Bone marrow (tissue), 2 donors: ENCODE measurements at regions not wholly inside any gene's neighbourhood (a gene's known extent, or its start where the extent isn't known, plus 50 kb on each side); places are given as distances from the start of the nearest gene placed in this dataset.
"Not testable (repeated sequence)": the region's sequence is repeated elsewhere in the genome, so short reads cannot be mapped to it uniquely, and the experiment has no call there.

Source experiments
- DNase-seq, 2 donors: peaks; one replicate each; lab custom pipeline; 2025; lab: John Stamatoyannopoulos, UW

DNA sequence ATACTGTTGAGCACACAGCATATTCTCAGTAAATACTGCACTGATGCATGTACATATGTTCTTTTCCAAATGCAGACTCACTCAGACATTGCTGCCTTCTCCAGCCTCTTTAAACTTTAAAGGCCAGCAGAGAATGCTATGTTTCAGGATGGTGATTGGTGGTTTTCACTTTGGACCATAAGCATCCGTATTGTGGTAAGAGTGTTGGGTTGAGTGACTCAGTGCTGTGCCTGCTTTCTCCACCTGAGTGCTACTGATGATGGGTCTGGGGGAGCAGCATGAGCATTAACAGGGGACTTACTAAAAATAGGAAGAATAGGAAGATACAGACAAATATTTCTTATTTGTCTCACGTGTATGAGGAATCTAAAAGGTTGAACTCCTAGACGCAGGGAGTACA is 56.3 kb upstream of the ZNF92 start:
- DNase-seq = no peak

DNA sequence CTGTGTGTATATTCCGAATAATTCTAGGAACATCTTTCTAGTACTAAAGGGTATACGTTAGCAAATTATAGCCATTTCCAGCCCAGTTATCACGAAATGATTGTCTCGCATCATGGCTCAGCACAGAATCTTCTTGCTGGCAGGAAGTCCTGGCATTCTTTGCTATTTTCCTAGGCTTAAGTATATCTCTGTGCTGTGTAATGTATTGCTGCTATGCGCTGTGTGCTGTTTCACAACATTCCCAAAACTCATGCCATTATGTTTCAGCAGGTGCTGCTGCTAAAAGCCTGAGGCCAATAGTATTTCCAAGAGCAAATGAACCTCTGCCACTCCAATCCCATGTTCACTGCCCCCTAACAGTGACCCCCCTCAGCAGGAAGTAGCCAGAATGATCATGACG is 62.9 kb upstream of the ZNF92 start:
- no peak for DNase-seq

DNA sequence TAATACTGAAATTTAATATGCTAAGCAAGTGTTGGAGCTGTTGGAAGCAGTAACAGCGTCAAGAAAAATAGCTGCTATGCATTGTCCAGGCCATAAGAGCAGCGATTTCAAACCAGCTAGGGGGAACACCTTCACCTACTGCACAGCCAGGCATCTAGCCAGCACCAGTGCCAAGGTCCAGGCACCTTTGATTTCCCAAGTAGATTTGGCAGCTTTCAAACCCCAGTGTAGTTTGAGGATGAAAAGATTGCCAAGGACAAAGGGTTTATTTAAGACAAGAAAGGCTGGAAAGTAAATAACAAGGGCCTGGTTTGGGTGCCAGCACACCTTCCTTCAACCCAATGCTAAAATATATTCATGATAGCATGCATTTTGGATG is 65.4 kb upstream of the ZNF92 start:
- no peak for DNase-seq

GRCh38 chr7:65307651-65308299 is 65.9 kb upstream of the ZNF92 start:
- peak; percentile 0 to 46 for DNase-seq

GRCh38 chr7:65304175-65304574 is 69.5 kb upstream of the ZNF92 start:
- no peak for DNase-seq

DNA sequence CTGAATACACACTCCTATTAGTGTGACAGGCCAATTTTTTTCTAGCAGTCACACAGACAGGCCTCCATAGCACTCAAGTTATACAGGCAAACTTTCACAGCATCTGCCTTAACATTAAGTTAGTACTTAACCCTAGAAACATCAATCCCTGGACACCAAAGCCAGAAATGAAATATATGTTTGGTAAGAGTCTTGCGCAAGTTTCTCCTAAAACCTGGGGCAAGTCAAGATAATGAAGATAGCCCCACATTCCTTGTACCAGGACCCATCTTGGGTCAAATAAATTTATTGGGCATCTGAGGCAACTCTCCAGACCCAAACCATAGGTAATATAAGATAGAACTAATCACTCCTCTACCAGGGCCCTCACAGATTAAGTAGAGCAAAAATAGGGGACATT is 70.8 kb upstream of the ZNF92 start:
- no peak for DNase-seq

- DNase-seq = no peak
Measured at GRCh38 chr7:65301007-65301406, 72.6 kb upstream of the ZNF92 start.

DNA sequence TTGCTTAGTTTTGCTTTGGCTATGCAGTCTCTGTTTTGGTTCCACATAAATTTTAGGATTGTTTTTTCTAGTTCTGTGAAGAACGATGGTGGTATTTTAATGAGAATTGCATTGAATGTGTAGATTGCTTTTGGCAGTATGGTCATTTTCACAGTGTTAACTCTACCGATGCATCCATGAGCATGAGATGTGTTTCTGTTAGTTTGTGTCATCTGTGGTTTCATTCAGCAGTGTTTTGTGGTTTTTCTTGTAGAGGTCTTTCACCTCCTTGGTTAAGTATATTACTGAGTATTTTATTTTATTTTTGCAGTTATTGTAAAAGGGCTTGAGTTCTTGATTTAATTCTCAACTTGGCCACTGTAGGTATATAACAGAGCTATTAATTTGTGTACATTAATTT is 78.2 kb upstream of the ZNF92 start:
- no peak for DNase-seq

DNA sequence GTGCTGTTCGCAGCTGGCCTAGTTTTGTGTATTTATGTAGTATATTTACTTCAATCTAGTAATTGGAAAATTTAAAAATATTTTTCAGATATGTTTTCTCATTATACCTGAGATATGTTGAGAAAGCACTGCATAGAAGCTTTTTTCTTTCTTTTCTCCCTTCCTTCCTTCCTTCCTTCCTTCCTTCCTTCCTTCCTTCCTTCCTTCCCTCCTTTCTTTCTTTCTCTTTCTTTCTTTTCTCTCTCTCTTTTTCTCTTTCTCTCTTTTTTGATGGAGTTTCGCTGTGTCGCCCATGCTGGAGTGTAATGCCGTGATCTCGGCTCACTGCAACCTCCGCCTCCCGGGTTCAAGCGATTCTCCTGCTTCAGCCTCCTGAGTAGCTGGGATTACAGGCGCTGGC is 83.3 kb upstream of the ZNF92 start:
- not testable (repeated sequence) for DNase-seq

GRCh38 chr7:65287023-65287422 is 86.6 kb upstream of the ZNF92 start:
- DNase-seq = no peak

DNA sequence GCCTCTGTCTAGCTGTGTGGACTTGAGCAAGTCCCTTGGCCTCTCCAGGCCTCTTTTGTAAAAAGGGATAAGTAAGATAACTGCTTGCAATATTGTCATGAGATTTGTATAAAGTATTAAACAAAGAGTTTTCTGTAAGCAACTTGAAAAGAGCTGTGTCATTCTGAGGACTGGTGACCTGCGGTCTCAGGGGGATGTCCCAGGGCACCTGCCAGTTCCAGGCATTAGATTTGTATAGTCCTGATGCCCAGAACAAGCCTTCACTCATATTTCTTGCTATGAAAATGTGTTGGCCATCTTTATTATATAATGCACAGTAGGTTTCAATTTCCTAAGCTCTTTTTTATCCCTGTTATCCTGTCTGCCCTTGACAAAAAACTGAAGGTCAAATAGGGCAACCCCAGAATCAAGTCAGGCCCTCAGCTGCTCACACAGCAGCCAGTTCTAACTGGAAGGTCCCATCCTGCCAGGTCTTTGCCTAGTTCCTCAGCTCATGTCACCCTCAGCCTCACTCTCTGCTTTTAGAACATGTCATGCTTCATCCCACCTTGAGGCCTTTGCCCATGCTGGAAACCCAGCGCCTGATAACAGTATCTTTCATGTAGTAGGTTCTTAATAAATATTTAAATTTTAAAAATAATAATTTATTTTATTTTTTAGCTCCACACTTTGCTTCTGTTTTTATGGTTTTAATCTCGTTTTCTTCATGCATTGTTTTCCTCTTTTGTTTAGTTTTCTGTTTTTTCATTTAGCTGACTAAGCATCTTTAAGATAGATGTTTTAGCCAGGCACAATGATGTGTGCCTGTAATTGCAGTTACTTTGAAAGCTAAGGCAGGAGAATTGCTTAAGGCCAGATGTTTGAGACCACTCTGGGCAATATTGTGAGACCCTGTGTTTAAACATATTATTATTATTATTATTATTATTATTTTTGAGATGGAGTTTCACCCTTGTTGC is 87.5 kb upstream of the ZNF92 start:
- no peak for DNase-seq

DNA sequence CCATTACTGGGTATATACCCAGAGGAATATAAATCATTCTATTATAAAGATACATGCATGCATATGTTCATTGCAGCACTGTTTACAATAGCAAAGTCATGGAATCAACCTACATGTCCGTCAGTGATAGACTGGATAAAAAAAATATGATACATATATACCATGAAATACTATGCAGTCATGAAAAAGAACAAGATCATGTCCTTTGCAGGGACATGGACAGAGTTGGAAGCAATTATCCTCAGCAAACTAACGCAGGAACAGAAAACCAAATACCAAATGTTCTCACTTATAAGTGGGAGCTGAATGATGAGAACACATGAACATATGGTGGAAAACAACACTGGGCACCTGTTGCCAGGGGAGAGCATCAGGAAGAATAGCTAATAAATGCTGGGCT is 88.4 kb upstream of the ZNF92 start:
- not testable (repeated sequence) for DNase-seq

DNA sequence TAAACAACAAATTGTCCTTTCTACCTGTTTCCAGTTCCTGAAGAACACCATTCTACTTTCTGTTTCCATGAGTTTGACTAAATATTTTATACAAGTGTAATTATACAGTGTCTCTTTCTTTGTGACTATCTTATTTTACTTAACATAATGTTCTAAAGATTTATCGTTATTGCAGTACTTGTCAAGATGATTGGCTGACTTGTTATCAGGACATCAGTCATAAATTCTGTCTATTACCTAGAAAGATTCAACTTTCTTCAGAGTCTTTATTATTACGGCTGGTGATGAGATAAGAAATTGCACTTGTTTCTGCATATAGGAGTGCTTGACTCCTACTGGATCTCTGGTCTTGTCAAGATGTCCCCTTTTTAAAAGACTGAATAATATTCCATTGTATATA is 93.9 kb upstream of the ZNF92 start:
- DNase-seq = no peak

GRCh38 chr7:65276822-65277221 is 96.8 kb upstream of the ZNF92 start:
- no peak for DNase-seq

- DNase-seq = not testable (repeated sequence)
Measured at GRCh38 chr7:65271502-65271901, 102.2 kb upstream of the ZNF92 start.

GRCh38 chr7:65269150-65269856 is 104.4 kb upstream of the ZNF92 start:
- DNase-seq = no peak

- DNase-seq = no peak
Measured at GRCh38 chr7:65268782-65269149, 104.9 kb upstream of the ZNF92 start.

DNA sequence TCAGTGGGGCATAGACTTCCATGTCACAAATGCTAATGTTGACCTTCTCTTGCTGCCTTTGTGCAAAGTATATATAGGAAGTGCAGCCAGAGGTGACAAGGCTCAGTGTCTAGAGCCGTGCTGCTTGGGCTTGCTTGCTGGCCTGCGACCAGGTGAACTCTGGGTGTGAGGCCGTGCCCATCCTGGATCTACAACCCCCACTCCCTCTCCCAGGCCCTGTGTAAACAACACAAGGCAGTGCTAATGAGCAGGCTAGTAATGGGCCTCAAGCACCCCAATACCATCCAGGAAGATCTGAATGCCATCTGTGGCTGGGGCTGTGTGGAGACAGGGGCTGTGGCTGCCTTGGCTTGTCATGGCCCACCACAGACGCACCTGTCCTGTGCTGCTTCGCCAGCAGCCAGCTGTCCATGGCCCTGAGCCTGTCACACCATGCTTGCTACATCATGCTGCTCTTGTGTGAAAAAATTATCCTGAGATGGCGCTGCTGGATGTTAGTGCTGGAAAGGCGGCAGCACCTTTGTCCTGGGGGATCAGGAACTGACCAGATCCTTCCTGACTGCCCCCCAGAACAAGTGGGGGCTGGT is 107.6 kb upstream of the ZNF92 start:
- DNase-seq = no peak

GRCh38 chr7:65264258-65264657 is 109.4 kb upstream of the ZNF92 start:
- DNase-seq = no peak

DNA sequence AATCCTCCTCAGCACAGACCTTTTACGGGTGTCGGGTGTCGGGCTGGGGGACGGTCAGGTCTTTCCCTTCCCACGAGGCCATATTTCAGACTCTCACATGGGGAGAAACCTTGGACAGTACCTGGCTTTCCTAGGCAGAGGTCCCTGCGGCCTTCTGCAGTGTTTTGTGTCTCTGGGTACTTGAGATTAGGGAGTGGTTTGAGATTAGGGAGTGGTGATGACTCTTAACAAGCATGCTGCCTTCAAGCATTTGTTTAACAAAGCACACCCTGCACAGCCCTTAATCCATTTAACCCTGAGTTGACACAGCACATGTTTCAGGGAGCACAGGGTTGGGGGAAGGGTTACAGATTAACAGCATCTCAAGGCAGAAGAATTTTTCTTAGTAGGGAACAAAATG is 113.0 kb upstream of the ZNF92 start:
- DNase-seq = not testable (repeated sequence)

- not testable (repeated sequence) for DNase-seq
Measured at GRCh38 chr7:65259864-65260525, 113.7 kb upstream of the ZNF92 start.

DNA sequence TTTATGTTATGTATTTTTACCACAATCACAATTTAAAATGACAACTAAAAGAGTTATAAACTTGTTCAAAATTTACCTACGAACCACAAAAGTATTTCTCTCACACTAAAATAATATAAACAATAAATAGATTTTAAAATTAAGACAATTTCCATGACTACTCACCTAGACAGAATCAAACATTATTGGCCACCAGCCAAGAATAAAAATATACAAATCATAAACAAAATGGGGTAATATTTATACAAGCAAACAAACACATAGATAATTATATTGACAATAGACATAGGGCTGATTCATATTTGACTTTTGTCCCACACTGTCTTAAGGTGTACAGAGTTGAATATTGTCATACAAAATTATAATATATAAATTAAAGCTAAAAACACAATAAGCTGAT is 119.6 kb upstream of the ZNF92 start:
- no peak for DNase-seq
